D721Med (cell line): ENCODE measurements at regions not wholly inside any gene's neighbourhood (a gene's known extent, or its start where the extent isn't known, plus 50 kb on each side); places are given as distances from the start of the nearest gene placed in this dataset.

Experiments used
- DNase-seq: peaks from one replicate; pipeline ENCODE4 v3.0.0; 2011; ENCODE audit warnings: low spot score; ENCODE audit not compliant: insufficient read length
- FAIRE-seq: peaks from 2 replicates; lab custom pipeline; 2011; peaks lifted over from hg19 to GRCh38; lab: Jason Lieb, UNC
- CTCF ChIP-seq: IDR thresholded peaks from 2 replicates; pipeline ENCODE4 v1.5.1; 2012; ENCODE audit warnings: mild to moderate bottlenecking, control low read depth; ENCODE audit not compliant: insufficient read depth; ENCODE audit errors: missing control alignments

GRCh38 chr13:68675209-68675608 lies 1432.4 kb upstream of the ATXN8OS start:
- DNase-seq (no peak), FAIRE-seq (no peak)
- TF ChIP-seq CTCF = no peak

- no peak for TF ChIP-seq CTCF
- DNase-seq (no peak), FAIRE-seq (no peak)
Observed at GRCh38 chr13:68667863-68668262, 1437.7 kb upstream of the PCDH9 start.

GRCh38 chr13:68666774-68667397 lies 1436.8 kb upstream of the PCDH9 start:
- DNase-seq = no peak
- TF ChIP-seq CTCF = no peak
- FAIRE-seq = no peak

- no peak for DNase-seq
- FAIRE-seq = peak; percentile 46
- TF ChIP-seq CTCF = no peak
Observed at GRCh38 chr13:68645814-68646213, 1415.7 kb upstream of the PCDH9 start.

- FAIRE-seq = no peak
- no peak for DNase-seq
- no peak for TF ChIP-seq CTCF
Observed at GRCh38 chr13:68644611-68645010, 1414.5 kb upstream of the PCDH9 start.

GRCh38 chr13:68636784-68637183 lies 1406.6 kb upstream of the PCDH9 start:
- no peak for TF ChIP-seq CTCF
- DNase-seq (no peak), FAIRE-seq (no peak)

- TF ChIP-seq CTCF = no peak
- FAIRE-seq (no peak), DNase-seq (no peak)
Observed at GRCh38 chr13:68628994-68629393, 1398.9 kb upstream of the PCDH9 start.
